ENCODE measurements at regions not wholly inside any gene's neighbourhood (a gene's known extent, or its start where the extent isn't known, plus 50 kb on each side); places are given as distances from the start of the nearest gene placed in this dataset.

DNA sequence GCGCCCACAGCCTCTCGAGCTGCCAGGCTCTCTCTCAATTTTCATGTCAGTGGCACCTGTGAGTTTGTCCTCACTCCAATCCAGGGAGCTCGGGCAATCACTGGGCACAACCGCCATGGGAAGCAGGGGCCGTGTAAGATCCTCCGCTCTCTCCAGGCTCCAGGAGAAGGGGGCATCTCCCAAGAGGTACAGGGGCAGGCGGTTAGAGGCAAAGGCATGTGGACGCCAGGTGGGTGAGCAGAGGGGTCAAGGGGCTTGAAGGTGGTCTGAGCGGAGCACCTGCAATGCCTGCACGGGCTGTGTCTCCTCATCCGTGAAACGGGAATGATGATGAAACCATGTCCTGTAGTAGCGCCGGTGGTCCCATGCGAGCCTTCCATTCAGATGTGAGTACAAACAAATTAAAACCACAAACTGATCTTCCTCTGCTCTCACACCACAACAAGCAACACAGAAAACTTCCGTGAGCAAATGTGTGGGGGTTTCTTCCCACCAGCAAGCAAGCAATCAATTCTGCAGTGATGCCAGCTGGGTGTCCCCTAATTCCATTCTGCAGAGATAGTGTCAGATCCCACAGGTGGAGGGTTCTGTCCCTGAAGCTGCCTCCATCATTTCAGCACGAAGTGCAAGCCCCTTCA, 222.5 kb upstream of the PMEPA1 start:
- TF ChIP-seq POU2F2 (IDR thresholded peaks at IDR 0.05; ENCODE audit: low read depth, low read length) (no peak), POLR2AphosphoS5 (IDR thresholded peaks at IDR 0.05; ENCODE audit: low read depth, low read length) (no peak)

Measured in GM12891 (cell line).